ENCODE measurements at regions not wholly inside any gene's neighbourhood (a gene's known extent, or its start where the extent isn't known, plus 50 kb on each side); places are given as distances from the start of the nearest gene placed in this dataset.

DNA sequence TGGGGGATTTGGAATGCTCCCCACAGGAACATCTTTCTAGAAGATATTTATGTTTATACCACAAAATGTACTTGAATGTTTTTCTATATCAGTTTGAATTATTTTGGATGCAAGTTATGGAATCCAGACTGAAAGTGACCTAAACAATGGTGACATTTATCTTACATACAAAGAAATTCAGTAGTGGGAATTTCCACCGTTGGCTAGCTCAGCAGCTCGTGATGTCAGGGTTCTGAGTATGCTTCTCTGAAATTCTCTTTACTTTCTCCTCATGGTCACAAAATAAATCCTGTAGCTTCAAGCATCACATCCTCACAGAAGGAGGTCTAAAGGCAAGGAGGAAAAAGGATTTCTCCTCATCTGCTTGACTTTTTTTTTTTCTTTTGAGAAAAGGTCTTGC lies 105.3 kb downstream of the AKAIN1 start:
- DNase-seq, result no peak

GRCh38 chr18:5075297-5075696 lies 121.8 kb downstream of the AKAIN1 start:
- no peak for DNase-seq

GRCh38 chr18:5073026-5073944 lies 123.8 kb downstream of the AKAIN1 start:
- peak in 1 of 2 donors; percentile 1 for DNase-seq

- DNase-seq, result no peak
These were observed 128.2 kb downstream of the AKAIN1 start for GRCh38 chr18:5068851-5069250.

DNA sequence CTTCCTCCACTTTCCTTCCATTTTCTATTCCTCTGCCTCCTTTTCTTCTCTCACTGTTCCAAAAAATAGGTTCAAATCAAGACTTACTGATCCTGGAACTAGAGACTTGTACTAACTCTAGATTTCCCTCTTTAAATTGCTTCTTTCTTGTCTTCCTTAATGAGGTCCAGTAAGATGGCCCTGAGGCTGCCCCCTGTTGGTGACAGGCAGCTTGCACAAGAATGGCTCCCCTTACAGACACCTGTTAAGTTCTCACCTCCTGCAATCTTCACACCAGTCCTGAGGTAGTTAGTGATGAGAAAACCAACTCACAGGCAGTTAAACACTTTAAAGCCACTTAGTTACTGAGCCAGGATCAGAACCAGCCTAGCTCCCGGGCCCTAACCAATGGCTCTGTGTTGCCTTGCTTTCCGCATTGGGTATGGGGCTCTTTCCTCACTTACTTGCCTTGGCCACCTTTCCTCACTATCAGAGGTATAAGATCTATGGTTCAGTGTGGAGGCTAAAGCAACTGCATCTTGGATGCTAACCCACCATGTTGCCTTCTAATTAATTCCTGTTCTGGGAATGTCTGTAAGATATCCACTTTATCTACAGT lies 130.6 kb downstream of the AKAIN1 start:
- no peak for DNase-seq

DNA sequence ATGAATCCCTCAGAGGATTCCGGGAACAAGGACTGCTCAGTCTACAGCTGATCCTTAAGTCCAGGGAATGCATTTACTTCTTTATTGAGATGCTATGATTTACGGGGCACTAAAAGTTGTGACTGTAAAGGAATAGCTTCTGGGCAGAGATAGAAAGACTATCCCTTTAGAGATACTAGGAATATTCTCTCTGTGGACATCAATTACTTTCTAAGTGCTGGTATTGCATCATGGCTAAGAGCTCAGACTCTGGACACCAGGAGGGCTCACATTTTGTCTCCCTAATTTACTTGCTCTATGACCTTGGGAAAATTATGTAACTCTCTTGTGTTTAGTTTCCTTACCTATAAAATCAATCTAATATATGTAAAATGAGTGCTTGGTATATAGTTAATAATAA lies 131.4 kb downstream of the AKAIN1 start:
- DNase-seq, result no peak

GRCh38 chr18:5064841-5065370 lies 132.2 kb downstream of the AKAIN1 start:
- DNase-seq, result no peak

DNA sequence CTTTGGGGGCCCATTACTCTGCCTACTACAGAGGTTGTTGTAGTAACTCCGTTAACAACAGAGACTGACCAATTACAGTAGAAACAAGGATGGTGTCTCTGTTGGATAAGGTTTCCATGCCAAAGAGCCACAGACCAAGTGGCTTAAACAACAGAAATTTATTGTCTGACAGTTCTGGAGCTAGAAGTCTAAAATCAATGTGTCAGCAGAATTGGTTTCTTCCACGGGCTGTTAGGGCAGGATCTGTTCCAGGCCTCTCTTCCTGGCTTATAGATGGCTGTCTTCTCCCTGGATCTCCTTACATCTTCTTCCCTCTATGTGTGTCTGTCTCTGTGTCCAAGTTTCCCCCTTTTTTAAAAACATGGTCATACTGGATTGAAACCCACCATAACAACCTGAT lies 135.3 kb downstream of the AKAIN1 start:
- DNase-seq, result no peak

- no peak for DNase-seq
These were observed 136.5 kb downstream of the AKAIN1 start for GRCh38 chr18:5060543-5060942.

- no peak for DNase-seq
These were observed 137.4 kb downstream of the AKAIN1 start for GRCh38 chr18:5059696-5060032.

GRCh38 chr18:5058768-5059695 lies 138.0 kb downstream of the AKAIN1 start:
- DNase-seq, result no peak

- DNase-seq, result peak; percentile 1 to 25
These were observed 139.4 kb downstream of the AKAIN1 start for GRCh38 chr18:5057386-5058348.

DNA sequence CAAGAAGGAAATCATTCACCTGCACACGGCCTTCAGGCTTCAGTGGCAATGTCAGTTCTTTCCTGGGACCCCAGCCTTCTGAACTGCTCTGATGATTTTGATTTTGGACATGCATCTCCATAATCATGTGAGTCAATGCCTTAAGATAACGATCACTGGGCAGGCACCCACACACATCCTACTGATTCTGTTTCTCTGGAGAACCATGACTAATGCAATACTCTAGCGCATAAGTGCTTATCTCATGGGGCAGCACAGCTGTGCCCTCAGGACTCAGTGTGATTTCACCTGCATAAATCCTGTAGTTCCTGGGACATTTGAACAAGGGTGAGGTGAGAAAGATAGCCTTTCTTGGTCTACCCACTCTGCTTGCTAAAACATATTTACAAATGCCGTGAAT lies 144.6 kb downstream of the AKAIN1 start:
- DNase-seq, result no peak

GRCh38 chr18:5051207-5051606 lies 145.8 kb downstream of the AKAIN1 start:
- DNase-seq, result no peak

GRCh38 chr18:5049124-5049523 lies 147.9 kb downstream of the AKAIN1 start:
- DNase-seq, result no peak

DNA sequence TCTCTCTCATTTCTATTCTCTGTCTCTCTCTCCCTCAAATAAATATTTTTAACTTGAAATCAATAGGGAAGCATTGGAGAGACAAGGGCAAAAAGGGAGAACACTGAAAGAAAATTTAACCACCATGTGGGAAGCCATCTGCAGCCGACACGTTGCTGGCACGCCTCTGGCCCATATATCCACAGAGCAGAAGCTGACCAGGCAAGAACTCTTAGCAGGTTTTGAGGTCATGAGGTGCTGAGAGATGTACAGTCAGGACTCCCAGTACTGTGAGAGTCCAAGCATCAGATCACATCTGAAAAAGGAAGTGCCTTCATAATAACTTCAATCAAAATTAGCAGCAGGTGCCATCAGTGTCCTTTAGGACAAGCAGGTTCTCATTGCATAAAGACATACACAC lies 156.6 kb downstream of the AKAIN1 start:
- no peak for DNase-seq

DNA sequence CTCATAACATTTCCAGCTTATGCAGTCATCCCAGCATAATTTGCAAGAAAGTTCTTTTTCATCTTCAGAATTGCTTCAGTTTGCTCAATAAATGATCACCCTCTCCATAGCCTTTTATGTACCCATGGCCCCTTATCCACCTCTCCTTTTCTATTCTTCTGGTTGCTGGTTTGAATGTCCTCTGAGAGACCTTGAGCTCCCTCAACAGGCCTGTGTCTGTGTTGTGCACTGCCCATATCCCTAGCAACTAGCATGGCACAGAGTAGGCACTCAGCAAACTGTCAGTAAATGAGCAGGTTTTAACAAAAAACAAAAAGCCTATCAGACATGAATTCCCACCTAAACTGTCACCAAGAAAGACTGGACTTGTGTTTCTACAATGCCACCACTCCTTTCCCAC lies 160.5 kb downstream of the AKAIN1 start:
- no peak for DNase-seq

GRCh38 chr18:5031216-5031615 lies 165.8 kb downstream of the AKAIN1 start:
- DNase-seq, result no peak

DNA sequence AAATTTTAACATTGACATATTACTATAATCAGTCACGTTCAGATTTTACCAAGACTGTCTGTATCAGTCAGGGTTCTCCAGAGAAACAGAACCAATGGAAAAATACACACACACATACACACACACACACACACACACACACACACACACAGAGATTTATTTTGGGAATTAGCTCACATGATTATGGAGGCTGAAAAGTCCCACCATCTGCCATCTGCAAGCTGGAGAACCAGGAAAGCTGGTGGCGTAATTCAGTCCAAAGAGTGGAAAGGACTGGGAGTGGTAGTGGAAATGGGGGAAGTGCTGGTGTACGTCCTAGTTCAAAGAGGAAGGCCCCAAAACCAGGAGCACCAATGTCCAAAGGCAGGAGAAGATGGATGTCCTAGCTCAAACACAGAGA lies 166.4 kb downstream of the AKAIN1 start:
- DNase-seq, result no peak

- DNase-seq, result no peak
These were observed 167.5 kb downstream of the AKAIN1 start for GRCh38 chr18:5029592-5029991.

GRCh38 chr18:5024741-5025140 lies 172.3 kb downstream of the AKAIN1 start:
- no peak for DNase-seq

GRCh38 chr18:5021558-5021957 lies 175.5 kb downstream of the AKAIN1 start:
- no peak for DNase-seq
